ENCODE measurements at regions not wholly inside any gene's neighbourhood (a gene's known extent, or its start where the extent isn't known, plus 50 kb on each side); places are given as distances from the start of the nearest gene placed in this dataset.

GRCh38 chr2:139374296-139374850, 594.2 kb upstream of the NXPH2 start:
- H3K4me1 ChIP-seq (ENCODE audit: control insufficient read depth, extremely low read depth, insufficient read depth, low read length), result no peaks in the 10 kb centered on the region
- H3K79me2 ChIP-seq (ENCODE audit: control insufficient read depth, insufficient read depth, low read length), result no peaks in the 10 kb centered on the region
- no peak overlapping the region for H3K27ac ChIP-seq (ENCODE audit: control insufficient read depth, insufficient read depth, low read length)
- no peak overlapping the region for H3K4me2 ChIP-seq (ENCODE audit: control insufficient read depth, extremely low read depth, insufficient read depth, low read depth, low read length)
- H3K36me3 ChIP-seq (ENCODE audit: control insufficient read depth in 2 of 2, extremely low read depth in 1 of 2, insufficient read depth in 2 of 2, low read length in 2 of 2), result no peaks in the 10 kb centered on the region
- no peaks in the 10 kb centered on the region for H3K9me3 ChIP-seq (ENCODE audit: control insufficient read depth, low read depth, low read length)
- H3K27me3 ChIP-seq (ENCODE audit: control insufficient read depth, extremely low read depth, insufficient read depth, low read length), result no peaks in the 10 kb centered on the region
- DNase-seq (ENCODE audit: low read depth, low spot score), result no peak
- no peak for TF ChIP-seq EZH2 (IDR thresholded peaks at IDR 0.05; ENCODE audit: low read length)
- no peak for FAIRE-seq
- no peak overlapping the region for H3K9ac ChIP-seq (ENCODE audit: control insufficient read depth, extremely low read depth, insufficient read depth, low read length)
- no peaks in the 10 kb centered on the region for H3K9me1 ChIP-seq (ENCODE audit: control insufficient read depth, extremely low read depth, insufficient read depth, low read length)
- H3K4me3 ChIP-seq (ENCODE audit: control insufficient read depth in 2 of 3, extremely low read depth in 1 of 3, insufficient read depth in 2 of 3, low read depth in 1 of 3, low read length in 3 of 3), result no peak overlapping the region
- dilution Hi-C loops (cut with MboI; ENCODE audit: extremely low pct_ligation_motif_present, low sequenced_read_pairs), result no loop called here
- no peaks in the 10 kb centered on the region for H4K20me1 ChIP-seq (ENCODE audit: control insufficient read depth, extremely low read depth, insufficient read depth, low read length)
- no peak overlapping the region for H2AFZ ChIP-seq (ENCODE audit: control insufficient read depth, low read length)

DNA sequence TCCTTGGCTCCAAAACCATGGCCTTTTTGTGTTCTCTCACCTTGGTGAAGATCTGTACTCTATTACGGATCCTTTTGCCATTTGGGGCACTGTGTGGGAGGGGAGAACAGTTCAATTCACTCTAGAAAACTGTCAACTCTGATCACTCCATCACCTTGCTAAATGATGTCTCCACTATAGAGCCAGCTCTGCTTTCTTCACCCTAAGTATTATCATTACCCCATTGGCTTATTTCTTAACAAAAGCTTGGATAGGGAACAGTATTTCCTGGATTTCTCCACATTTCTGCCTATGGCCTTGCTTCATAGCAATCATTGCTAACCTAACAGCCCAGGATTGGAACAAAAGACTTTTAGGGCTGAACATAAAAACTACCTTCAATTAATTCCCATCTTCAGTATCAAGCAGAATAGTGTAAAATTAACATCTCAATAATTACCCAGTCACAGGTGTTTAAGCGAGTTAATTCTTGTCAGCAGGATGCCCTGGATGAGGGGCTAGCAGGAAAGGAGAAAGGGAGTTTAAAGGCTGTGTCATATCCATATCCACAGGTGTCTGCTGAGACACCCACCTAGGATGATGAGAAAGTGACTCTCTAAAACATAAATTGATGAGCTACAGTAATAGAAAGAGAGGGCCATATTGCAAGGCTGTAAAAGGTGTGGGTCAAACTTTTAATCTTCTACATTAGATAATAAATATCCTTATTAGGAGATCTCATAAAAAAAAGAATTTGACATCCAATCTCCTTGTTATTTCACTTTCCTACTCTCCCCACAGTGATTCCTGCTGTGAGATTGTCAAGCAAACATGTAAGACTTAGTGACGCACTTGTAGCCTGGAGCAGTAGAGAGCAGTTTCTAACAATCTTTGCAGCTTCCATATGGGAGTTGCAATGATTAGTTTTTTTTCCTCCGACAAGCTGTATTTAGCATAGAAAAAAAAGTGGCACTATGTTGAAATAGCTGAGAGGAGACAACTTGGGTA, 589.5 kb upstream of the NXPH2 start:
- no peak overlapping the region for H3K4me3 ChIP-seq (ENCODE audit: control insufficient read depth in 2 of 3, extremely low read depth in 1 of 3, insufficient read depth in 2 of 3, low read depth in 1 of 3, low read length in 3 of 3)
- H3K79me2 ChIP-seq (ENCODE audit: control insufficient read depth, insufficient read depth, low read length), result no peaks in the 10 kb centered on the region
- dilution Hi-C loops (cut with MboI; ENCODE audit: extremely low pct_ligation_motif_present, low sequenced_read_pairs), result no loop called here
- no peak overlapping the region for H3K4me2 ChIP-seq (ENCODE audit: control insufficient read depth, extremely low read depth, insufficient read depth, low read depth, low read length)
- no peaks in the 10 kb centered on the region for H3K9me3 ChIP-seq (ENCODE audit: control insufficient read depth, low read depth, low read length)
- H3K4me1 ChIP-seq (ENCODE audit: control insufficient read depth, extremely low read depth, insufficient read depth, low read length), result no peaks in the 10 kb centered on the region
- no peak overlapping the region for H3K27ac ChIP-seq (ENCODE audit: control insufficient read depth, insufficient read depth, low read length)
- H2AFZ ChIP-seq (ENCODE audit: control insufficient read depth, low read length), result no peak overlapping the region
- H3K27me3 ChIP-seq (ENCODE audit: control insufficient read depth, extremely low read depth, insufficient read depth, low read length), result no peaks in the 10 kb centered on the region
- no peak for DNase-seq (ENCODE audit: low read depth, low spot score)
- no peak overlapping the region for H3K9ac ChIP-seq (ENCODE audit: control insufficient read depth, extremely low read depth, insufficient read depth, low read length)
- FAIRE-seq, result no peak
- TF ChIP-seq EZH2 (IDR thresholded peaks at IDR 0.05; ENCODE audit: low read length) (no peak), CTCF (optimal IDR thresholded peaks at IDR 0.05 in 1 of 3, IDR thresholded peaks at IDR 0.05 in 1 of 3, conservative IDR thresholded peaks at IDR 0.05 in 1 of 3; ENCODE audit: extremely low read depth in 1 of 3, insufficient read depth in 2 of 3, low read length in 3 of 3) (no peak)
- no peaks in the 10 kb centered on the region for H4K20me1 ChIP-seq (ENCODE audit: control insufficient read depth, extremely low read depth, insufficient read depth, low read length)
- H3K9me1 ChIP-seq (ENCODE audit: control insufficient read depth, extremely low read depth, insufficient read depth, low read length), result no peaks in the 10 kb centered on the region
- no peaks in the 10 kb centered on the region for H3K36me3 ChIP-seq (ENCODE audit: control insufficient read depth in 2 of 2, extremely low read depth in 1 of 2, insufficient read depth in 2 of 2, low read length in 2 of 2)
